ENCODE measurements at regions not wholly inside any gene's neighbourhood (a gene's known extent, or its start where the extent isn't known, plus 50 kb on each side); places are given as distances from the start of the nearest gene placed in this dataset.
"Not testable (repeated sequence)": the region's sequence is repeated elsewhere in the genome, so short reads cannot be mapped to it uniquely, and the experiment has no call there.

- no peak for DNase-seq
Observed at GRCh38 chr6:144477856-144478255, 192.7 kb downstream of the UTRN start.

GRCh38 chr6:144478483-144478882, 193.3 kb downstream of the UTRN start:
- DNase-seq: no peak

- no peak for DNase-seq
Observed at GRCh38 chr6:144479991-144480390, 194.9 kb downstream of the UTRN start.

- DNase-seq: no peak
Observed at GRCh38 chr6:144480473-144480872, 195.3 kb downstream of the UTRN start.

GRCh38 chr6:144481527-144481926, 196.4 kb downstream of the UTRN start:
- DNase-seq: no peak

GRCh38 chr6:144482142-144482541, 197.0 kb downstream of the UTRN start:
- DNase-seq: peak; percentile 61

- no peak for DNase-seq
Observed at GRCh38 chr6:144485531-144485930, 200.4 kb downstream of the UTRN start.

- no peak for DNase-seq
Observed at GRCh38 chr6:144488590-144488989, 203.5 kb downstream of the UTRN start.

- DNase-seq: no peak
Observed at GRCh38 chr6:144493035-144493910, 208.1 kb downstream of the UTRN start.

- not testable (repeated sequence) for DNase-seq
Observed at GRCh38 chr6:144495076-144495475, 209.9 kb downstream of the UTRN start.

GRCh38 chr6:144497650-144498049, 212.5 kb downstream of the UTRN start:
- no peak for DNase-seq

- DNase-seq: no peak
Observed at GRCh38 chr6:144500892-144501291, 215.8 kb downstream of the UTRN start.

GRCh38 chr6:144505214-144505613, 220.1 kb downstream of the UTRN start:
- not testable (repeated sequence) for DNase-seq

GRCh38 chr6:144506051-144506450, 220.9 kb downstream of the UTRN start:
- DNase-seq: not testable (repeated sequence)

GRCh38 chr6:144507772-144508312, 222.7 kb downstream of the UTRN start:
- DNase-seq: not testable (repeated sequence)

- no peak for DNase-seq
Observed at GRCh38 chr6:144510859-144511258, 225.7 kb downstream of the UTRN start.

- DNase-seq: no peak
Observed at GRCh38 chr6:144515761-144516160, 230.6 kb downstream of the UTRN start.

GRCh38 chr6:144519426-144519825, 234.3 kb downstream of the UTRN start:
- DNase-seq: no peak

GRCh38 chr6:144528743-144529425, 243.7 kb downstream of the UTRN start:
- DNase-seq: no peak

- no peak for DNase-seq
Observed at GRCh38 chr6:144530118-144530517, 245.0 kb downstream of the UTRN start.

GRCh38 chr6:144532238-144532637, 247.1 kb downstream of the UTRN start:
- not testable (repeated sequence) for DNase-seq

GRCh38 chr6:144534180-144534579, 249.0 kb downstream of the UTRN start:
- DNase-seq: peak; percentile 71

- DNase-seq: no peak
Observed at GRCh38 chr6:144535630-144536029, 250.5 kb downstream of the UTRN start.

GRCh38 chr6:144536079-144536478, 250.9 kb downstream of the UTRN start:
- DNase-seq: no peak

All from hindlimb muscle (tissue), 1 donor.